ENCODE measurements at regions not wholly inside any gene's neighbourhood (a gene's known extent, or its start where the extent isn't known, plus 50 kb on each side); places are given as distances from the start of the nearest gene placed in this dataset.

GRCh38 chr3:24586920-24587319 is 92.3 kb upstream of the THRB start:
- no peak for TF ChIP-seq CTCF (IDR thresholded peaks at IDR 0.05)
- TF ChIP-seq ZFX (IDR thresholded peaks at IDR 0.05; ENCODE audit: borderline replicate concordance), result no peak
